ENCODE measurements at regions not wholly inside any gene's neighbourhood (a gene's known extent, or its start where the extent isn't known, plus 50 kb on each side); places are given as distances from the start of the nearest gene placed in this dataset.
A peak's percentile ranks its signal among the peaks of the same experiment; 100 is the strongest.

DNA sequence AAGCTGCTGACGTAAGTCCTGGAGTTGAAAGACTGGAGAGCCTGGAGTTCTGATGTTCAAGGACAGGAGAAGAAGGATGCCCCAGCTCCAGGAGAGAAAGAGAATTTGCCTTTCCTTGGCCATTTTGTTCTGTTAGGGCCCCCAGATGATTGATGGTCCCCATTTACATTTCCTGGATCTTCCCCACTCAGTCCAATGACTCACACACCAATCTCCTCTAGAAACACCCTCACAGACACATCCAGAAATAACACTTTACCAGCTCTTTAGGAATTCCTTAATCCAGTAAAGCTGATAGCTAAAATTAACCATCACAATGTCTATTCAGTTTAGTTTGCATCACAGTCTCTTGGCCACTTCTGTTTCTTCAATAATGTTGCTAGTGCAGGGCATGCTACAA, 260.2 kb upstream of the IRAK1BP1 start:
- 86 to 95% methylated on average over 1 of the region's 1 CpG for WGBS, 2 donors

DNA sequence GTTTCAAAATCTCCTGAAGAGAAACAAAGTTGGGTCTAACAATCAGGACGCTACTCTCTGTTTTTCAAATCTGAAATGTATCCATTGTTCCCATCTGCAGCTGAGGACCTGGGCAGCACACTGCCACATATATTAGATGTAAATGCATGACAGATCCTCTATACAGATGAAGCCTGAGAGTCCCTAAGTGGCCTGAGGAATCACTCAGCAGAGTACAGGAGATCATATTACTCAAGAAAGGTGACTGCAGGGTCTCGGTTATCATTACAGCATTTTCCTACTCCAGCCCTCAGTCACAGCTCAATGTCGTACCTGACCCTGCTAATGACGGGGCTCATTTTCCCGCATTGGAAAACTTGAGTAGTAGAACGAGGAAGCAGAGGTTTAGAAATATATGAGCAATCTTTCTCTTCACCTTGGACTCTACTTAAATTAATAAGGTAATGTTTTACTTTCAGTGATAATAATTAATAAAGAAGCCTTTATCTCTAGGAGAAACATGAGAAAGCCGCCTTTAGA, 256.2 kb upstream of the IRAK1BP1 start:
- Histone ChIP-seq H3K27ac (no peak overlapping the region), H3K4me1 (peaks cover 0 to 2% (median 0%) of the 10 kb centered on the region in 4 donors), H3K27me3 (no peaks in the 10 kb centered on the region), H3K9me3 (no peaks in the 10 kb centered on the region), H3K4me3 (no peak overlapping the region), H3K36me3 (no peaks in the 10 kb centered on the region)
- no peak for DNase-seq (ENCODE audit: low spot score in 2 of 2)
- WGBS, 2 donors = 80 to 88% methylated on average over 7 of the region's 7 CpGs
- TF ChIP-seq EP300 (IDR thresholded peaks at IDR 0.05) = no peak
- no peak for TF ChIP-seq POLR2A (IDR thresholded peaks at IDR 0.05)
- TF ChIP-seq, protein P1, sequence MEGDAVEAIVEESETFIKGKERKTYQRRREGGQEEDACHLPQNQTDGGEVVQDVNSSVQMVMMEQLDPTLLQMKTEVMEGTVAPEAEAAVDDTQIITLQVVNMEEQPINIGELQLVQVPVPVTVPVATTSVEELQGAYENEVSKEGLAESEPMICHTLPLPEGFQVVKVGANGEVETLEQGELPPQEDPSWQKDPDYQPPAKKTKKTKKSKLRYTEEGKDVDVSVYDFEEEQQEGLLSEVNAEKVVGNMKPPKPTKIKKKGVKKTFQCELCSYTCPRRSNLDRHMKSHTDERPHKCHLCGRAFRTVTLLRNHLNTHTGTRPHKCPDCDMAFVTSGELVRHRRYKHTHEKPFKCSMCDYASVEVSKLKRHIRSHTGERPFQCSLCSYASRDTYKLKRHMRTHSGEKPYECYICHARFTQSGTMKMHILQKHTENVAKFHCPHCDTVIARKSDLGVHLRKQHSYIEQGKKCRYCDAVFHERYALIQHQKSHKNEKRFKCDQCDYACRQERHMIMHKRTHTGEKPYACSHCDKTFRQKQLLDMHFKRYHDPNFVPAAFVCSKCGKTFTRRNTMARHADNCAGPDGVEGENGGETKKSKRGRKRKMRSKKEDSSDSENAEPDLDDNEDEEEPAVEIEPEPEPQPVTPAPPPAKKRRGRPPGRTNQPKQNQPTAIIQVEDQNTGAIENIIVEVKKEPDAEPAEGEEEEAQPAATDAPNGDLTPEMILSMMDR (IDR thresholded peaks at IDR 0.05) = no peak

More for the DNA sequence above, 260.2 kb upstream of the IRAK1BP1 start:
- peaks cover 0 to 10% (median 0%) of the 10 kb centered on the region in 4 donors for H3K4me1 ChIP-seq
- no peak overlapping the region for H3K27ac ChIP-seq
- DNase-seq (ENCODE audit: low spot score in 2 of 2) = no peak
- no peak overlapping the region for H3K4me3 ChIP-seq
- no peak for TF ChIP-seq EP300 (IDR thresholded peaks at IDR 0.05)
- TF ChIP-seq, protein P1 (IDR thresholded peaks at IDR 0.05) = no peak
- no peak for TF ChIP-seq POLR2A (IDR thresholded peaks at IDR 0.05)
- no peaks in the 10 kb centered on the region for H3K36me3 ChIP-seq
- H3K9me3 ChIP-seq = no peaks in the 10 kb centered on the region
- H3K27me3 ChIP-seq = no peaks in the 10 kb centered on the region

DNA sequence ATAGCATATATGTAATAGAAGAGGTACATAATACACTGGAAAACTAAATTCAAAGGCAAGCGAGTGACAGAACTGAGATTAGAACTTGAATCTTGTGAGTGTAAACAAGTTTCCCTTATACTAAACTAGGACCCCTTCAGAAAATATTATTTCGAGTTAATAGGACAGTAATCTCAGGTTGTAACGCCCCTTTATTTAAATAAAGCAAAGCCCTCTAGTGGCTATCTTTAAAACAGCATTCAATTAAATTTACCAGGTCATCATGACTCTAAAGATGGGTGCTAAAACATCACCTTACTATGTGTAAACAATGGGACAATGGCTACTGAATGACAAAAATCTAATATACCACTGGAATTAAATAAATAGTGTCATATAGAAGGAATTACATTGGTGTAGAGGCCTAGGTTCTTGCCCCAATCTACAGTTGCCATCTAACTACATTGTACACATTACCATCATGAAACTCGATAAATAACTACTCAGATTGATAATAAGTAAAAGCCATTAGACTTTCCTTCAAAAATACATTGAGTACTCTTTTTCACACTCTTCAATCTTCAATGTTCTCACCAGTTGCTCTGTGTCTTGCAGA, 255.4 kb upstream of the IRAK1BP1 start:
- TF ChIP-seq, protein P1 (IDR thresholded peaks at IDR 0.05) = peak in 4 of 5 experiments; percentile 9 to 28 (median 16)
- no peak for TF ChIP-seq EP300 (IDR thresholded peaks at IDR 0.05)
- Histone ChIP-seq H3K4me1 (no peaks in the 10 kb centered on the region), H3K27me3 (no peaks in the 10 kb centered on the region), H3K4me3 (no peak overlapping the region), H3K36me3 (no peaks in the 10 kb centered on the region), H3K27ac (no peak overlapping the region), H3K9me3 (no peaks in the 10 kb centered on the region)
- WGBS, 2 donors = 59 to 61% methylated on average over 4 of the region's 4 CpGs
- DNase-seq (ENCODE audit: low spot score in 2 of 2) = no peak

DNA sequence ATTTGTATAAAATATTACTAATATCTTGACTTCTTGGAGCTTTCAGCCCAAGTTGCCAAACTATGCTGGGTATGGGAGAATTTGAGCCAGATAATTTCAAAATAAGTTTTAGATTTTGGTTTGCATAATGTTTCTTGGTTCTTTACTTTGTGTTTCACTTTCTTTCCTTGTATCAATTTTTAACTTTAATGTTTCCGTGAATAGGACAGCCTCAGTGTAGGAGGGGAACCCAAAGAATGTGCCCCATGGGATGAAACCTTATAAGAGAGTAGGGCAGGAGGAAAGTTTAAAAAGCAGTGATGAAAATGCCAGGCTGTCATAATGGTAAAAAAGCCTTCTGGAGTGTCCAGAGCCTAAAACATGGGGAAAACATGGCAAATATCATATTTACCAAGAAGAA, 252.4 kb upstream of the IRAK1BP1 start:
- Histone ChIP-seq H3K36me3 (no peaks in the 10 kb centered on the region), H3K27me3 (no peaks in the 10 kb centered on the region), H3K9me3 (no peaks in the 10 kb centered on the region), H3K4me1 (no peaks in the 10 kb centered on the region), H3K27ac (no peak overlapping the region), H3K4me3 (no peak overlapping the region)
- TF ChIP-seq EP300 (IDR thresholded peaks at IDR 0.05) (no peak), POLR2A (IDR thresholded peaks at IDR 0.05) (no peak)
- TF ChIP-seq, protein P1 (IDR thresholded peaks at IDR 0.05) = no peak
- no peak for DNase-seq (ENCODE audit: low spot score in 2 of 2)
- WGBS, 2 donors = 0 to 2% methylated on average over 1 of the region's 1 CpG

DNA sequence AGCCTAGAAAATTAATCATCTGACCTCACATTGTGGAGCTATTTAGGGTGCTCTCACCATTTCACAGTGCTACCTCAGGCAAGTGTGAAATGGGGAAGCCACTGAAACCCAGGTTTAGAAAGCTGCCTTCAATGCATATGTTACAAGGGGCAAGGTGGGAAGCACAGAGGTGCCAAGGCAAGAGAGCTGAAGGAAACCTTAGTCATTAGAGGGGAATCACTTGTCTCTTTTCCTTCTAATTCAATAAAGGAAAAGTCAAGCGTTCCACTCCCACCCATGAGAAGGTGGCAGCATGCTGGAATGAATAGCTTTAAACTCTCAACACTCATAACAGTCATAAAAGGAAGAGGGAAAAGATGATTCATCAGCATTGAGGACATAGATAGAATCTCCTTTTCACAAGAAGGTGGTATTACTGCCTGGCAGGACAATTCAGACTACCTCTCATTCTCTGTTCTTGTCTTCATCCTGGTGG, 251.9 kb upstream of the IRAK1BP1 start:
- Histone ChIP-seq H3K9me3 (no peaks in the 10 kb centered on the region), H3K4me1 (no peaks in the 10 kb centered on the region), H3K27me3 (no peaks in the 10 kb centered on the region), H3K27ac (no peak overlapping the region), H3K36me3 (no peaks in the 10 kb centered on the region), H3K4me3 (no peak overlapping the region)
- TF ChIP-seq EP300 (IDR thresholded peaks at IDR 0.05) (no peak), POLR2A (IDR thresholded peaks at IDR 0.05) (no peak)
- TF ChIP-seq, protein P1 (IDR thresholded peaks at IDR 0.05) = no peak
- WGBS, 2 donors = 84 to 94% methylated on average over 1 of the region's 1 CpG
- DNase-seq (ENCODE audit: low spot score in 2 of 2) = no peak
